PFSK-1 (cell line): ENCODE measurements at regions not wholly inside any gene's neighbourhood (a gene's known extent, or its start where the extent isn't known, plus 50 kb on each side); places are given as distances from the start of the nearest gene placed in this dataset.

Source experiments
- FOXP2 ChIP-seq: optimal IDR thresholded peaks from 2 replicates; pipeline ENCODE3; 2011; ENCODE audit warnings: borderline replicate concordance, control low read depth, inconsistent platforms; ENCODE audit not compliant: insufficient read depth; ENCODE audit errors: extremely low read length, extremely low read depth
- POLR2AphosphoS5 ChIP-seq: IDR thresholded peaks from 2 replicates; pipeline ENCODE4 v1.6.1; 2012; ENCODE audit warnings: low read depth, mild to moderate bottlenecking, control low read depth, low read length, moderate library complexity
- SIN3A ChIP-seq: IDR thresholded peaks from 2 replicates; pipeline ENCODE4 v1.6.1; 2012; ENCODE audit warnings: mild to moderate bottlenecking, low read length, moderate library complexity, borderline replicate concordance; ENCODE audit not compliant: insufficient read depth
- TAF1 ChIP-seq: IDR thresholded peaks from 2 replicates; pipeline ENCODE4 v1.6.1; 2012; ENCODE audit warnings: low read length, control low read depth, borderline replicate concordance; ENCODE audit not compliant: insufficient read depth
- TF ChIP-seq, protein P1 (sequence below), 2 experiments: IDR thresholded peaks; 2 replicates each; pipeline versions ENCODE4 v1.6.1 to v1.8.0; 2011 to 2012; ENCODE audit warnings: low read depth in 2 of 2, low read length in 2 of 2, control low read depth in 1 of 2, inconsistent platforms in 1 of 2, mild to moderate bottlenecking in 1 of 2, moderate library complexity in 1 of 2; ENCODE audit not compliant: insufficient read depth in 1 of 2

DNA sequence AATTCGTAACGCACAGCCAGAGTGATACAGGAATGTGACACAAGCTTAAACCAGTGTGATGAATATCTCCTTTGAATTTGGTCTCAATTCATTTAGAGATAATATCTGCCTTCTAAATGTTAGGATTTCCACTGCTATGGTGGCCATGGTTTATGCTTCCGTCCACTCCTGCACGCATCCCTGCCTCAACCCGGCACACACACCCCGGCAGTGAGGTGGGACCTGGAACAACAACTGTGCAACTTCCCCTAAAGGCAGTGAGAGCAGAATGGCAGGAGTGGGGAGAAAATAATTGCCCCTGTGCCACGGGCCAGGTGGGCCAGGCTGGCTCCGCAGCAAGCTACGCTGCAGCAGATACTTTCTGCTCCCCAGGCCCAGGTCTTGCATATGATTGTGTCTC is 72.6 kb upstream of the CPEB4 start:
- TF ChIP-seq FOXP2: no peak
- no peak for TF ChIP-seq POLR2AphosphoS5
- TF ChIP-seq, protein P1, sequence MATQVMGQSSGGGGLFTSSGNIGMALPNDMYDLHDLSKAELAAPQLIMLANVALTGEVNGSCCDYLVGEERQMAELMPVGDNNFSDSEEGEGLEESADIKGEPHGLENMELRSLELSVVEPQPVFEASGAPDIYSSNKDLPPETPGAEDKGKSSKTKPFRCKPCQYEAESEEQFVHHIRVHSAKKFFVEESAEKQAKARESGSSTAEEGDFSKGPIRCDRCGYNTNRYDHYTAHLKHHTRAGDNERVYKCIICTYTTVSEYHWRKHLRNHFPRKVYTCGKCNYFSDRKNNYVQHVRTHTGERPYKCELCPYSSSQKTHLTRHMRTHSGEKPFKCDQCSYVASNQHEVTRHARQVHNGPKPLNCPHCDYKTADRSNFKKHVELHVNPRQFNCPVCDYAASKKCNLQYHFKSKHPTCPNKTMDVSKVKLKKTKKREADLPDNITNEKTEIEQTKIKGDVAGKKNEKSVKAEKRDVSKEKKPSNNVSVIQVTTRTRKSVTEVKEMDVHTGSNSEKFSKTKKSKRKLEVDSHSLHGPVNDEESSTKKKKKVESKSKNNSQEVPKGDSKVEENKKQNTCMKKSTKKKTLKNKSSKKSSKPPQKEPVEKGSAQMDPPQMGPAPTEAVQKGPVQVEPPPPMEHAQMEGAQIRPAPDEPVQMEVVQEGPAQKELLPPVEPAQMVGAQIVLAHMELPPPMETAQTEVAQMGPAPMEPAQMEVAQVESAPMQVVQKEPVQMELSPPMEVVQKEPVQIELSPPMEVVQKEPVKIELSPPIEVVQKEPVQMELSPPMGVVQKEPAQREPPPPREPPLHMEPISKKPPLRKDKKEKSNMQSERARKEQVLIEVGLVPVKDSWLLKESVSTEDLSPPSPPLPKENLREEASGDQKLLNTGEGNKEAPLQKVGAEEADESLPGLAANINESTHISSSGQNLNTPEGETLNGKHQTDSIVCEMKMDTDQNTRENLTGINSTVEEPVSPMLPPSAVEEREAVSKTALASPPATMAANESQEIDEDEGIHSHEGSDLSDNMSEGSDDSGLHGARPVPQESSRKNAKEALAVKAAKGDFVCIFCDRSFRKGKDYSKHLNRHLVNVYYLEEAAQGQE (IDR thresholded peaks at IDR 0.05; ENCODE audit: insufficient read depth in 1 of 2, low read depth in 2 of 2, low read length in 2 of 2): no peak
- no peak for TF ChIP-seq TAF1
- TF ChIP-seq SIN3A: no peak

DNA sequence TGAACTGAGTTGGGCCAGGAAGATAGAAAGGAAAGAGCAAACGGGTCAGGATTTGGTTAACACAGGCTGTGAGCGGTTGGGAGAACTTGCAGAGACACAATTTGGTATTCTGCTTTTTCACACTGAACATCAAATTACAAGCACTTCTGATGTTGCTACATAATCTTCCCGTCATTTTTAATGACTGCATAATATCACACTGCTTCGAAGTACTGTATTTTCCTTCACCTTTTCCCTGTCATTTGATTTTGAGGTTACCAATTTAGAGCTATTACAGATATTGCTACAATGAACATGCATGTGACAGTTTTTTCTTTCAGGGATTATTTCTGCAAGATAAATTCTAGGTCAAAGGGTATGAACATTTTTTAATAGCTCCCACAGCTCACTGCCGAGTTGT is 71.4 kb upstream of the CPEB4 start:
- TF ChIP-seq TAF1 (no peak), FOXP2 (no peak), POLR2AphosphoS5 (no peak), SIN3A (no peak)
- TF ChIP-seq, protein P1 (IDR thresholded peaks at IDR 0.05; ENCODE audit: insufficient read depth in 1 of 2, low read depth in 2 of 2, low read length in 2 of 2): no peak

DNA sequence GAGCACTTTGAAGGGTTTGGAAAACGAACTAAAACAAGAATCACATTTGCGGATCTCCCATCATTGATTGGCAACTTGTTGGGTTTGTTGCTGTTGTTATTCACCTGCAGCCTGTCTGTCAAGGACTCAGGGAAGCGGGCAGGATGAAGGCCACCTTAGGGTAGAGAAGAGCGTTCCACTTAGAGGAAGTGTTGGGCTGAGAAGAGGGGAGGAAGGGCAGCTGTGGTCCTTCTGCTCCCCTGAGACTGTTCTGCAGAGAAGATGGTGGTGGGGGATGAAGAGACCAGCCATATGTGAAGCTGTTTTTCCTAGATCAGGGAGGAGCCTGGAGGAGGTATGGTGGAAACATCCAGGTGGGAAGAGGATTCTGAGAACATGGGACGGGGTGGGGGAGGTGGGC is 70.6 kb upstream of the CPEB4 start:
- no peak for TF ChIP-seq POLR2AphosphoS5
- TF ChIP-seq, protein P1 (IDR thresholded peaks at IDR 0.05; ENCODE audit: insufficient read depth in 1 of 2, low read depth in 2 of 2, low read length in 2 of 2): no peak
- no peak for TF ChIP-seq SIN3A
- no peak for TF ChIP-seq TAF1
- no peak for TF ChIP-seq FOXP2

DNA sequence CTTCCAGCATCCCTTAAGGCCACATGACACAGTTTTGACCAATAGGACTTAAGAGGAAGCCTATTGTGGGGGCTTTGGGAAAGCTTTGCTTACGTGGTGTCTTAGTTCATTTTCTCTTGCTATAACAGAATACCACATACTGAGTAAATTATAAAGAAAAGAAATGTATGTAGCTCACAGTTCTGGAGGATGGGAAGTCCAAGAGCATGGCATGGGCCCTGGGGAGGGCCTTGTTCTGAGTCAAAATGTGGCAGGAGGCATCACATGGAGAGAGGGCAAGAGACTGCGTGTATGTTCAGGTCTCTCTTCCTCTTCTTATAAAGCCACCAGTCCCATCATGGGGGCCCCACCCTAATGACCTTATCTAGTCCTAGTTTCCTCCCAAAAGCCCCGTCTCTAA is 68.6 kb upstream of the CPEB4 start:
- TF ChIP-seq, protein P1 (IDR thresholded peaks at IDR 0.05; ENCODE audit: insufficient read depth in 1 of 2, low read depth in 2 of 2, low read length in 2 of 2): no peak
- no peak for TF ChIP-seq FOXP2

DNA sequence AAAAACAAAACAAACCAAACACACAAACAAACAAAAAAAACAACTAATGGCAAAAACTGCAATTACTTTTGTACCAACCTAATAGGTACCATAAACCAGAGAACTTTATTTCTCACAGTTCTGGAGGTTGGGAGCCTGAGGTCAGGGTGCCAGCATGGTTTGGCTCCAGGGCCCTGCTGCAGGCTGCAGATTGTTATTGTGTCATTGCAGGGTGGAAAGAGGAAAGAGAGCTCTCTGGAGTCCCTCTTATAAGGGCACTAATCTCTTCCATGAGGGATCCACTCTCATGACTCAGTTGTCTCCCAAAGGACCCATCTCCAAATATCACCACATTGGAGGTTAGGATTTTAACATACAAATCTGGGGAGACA is 64.9 kb upstream of the CPEB4 start:
- TF ChIP-seq POLR2AphosphoS5 (no peak), FOXP2 (no peak), TAF1 (no peak)
- TF ChIP-seq, protein P1 (IDR thresholded peaks at IDR 0.05; ENCODE audit: insufficient read depth in 1 of 2, low read depth in 2 of 2, low read length in 2 of 2): no peak
